CD4-positive, alpha-beta T cell treated with Interleukin-10 for 1 hour (primary cell): ENCODE measurements at regions not wholly inside any gene's neighbourhood (a gene's known extent, or its start where the extent isn't known, plus 50 kb on each side); places are given as distances from the start of the nearest gene placed in this dataset.

ENCODE experiments used
- DNase-seq: peaks from one replicate; pipeline ENCODE4 v3.0.0-alpha.2; 2020

DNA sequence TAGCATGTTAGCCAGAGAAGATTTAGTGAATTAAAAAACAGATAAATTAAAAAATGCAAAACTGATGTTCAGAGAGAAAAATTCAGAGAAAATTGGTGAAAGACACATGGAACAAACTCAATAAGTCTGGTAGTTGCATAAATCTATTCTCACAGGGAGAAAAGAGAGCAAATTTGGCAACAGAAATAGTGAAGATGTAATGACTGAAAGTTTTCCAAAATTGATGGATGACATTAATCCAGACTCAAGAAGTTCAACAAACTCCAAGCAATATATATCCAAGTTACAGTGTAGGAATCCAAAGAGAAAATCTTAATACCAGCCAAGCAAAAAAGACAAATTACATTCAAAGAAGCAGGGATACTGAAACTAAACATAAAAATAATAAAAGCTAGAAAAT is 302.7 kb upstream of the ARPP21 start:
- no peak for DNase-seq

DNA sequence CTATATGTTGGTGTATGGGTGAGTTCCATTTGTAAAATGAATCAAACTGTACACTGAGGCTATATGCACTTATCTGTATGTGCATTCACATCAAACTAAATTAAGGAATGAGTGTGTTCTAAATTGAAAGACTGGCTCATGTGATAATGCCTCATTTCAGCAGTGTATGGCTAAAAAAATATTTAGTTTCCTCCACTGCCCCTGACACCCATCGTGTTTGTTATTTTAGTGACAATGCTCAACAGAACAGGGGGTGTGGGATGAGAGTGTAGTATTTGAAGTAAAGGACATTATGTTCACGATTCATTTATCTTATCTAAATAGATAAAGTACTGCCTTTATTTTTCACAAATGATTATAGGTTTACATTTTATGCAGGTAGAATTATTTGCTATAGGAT is 301.1 kb upstream of the ARPP21 start:
- DNase-seq: no peak

DNA sequence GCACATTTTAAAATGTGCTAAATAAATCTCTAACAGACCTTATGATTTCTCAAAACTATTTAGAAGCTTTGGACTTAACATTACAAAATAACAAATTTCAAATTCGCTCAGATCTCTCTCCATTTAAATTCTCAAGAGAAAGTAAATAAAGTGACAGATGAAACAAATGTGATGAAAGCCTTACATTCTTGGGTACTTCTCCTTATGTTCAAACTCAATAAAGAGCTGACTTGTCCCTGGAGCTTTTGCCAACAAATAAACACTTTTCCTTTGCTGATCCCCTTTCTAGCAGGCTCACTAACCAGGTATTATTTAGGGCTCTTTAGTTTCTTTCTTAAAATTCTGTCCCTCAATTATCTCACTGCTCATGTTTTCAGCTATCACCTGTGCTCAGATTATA is 259.1 kb upstream of the ARPP21 start:
- no peak for DNase-seq

DNA sequence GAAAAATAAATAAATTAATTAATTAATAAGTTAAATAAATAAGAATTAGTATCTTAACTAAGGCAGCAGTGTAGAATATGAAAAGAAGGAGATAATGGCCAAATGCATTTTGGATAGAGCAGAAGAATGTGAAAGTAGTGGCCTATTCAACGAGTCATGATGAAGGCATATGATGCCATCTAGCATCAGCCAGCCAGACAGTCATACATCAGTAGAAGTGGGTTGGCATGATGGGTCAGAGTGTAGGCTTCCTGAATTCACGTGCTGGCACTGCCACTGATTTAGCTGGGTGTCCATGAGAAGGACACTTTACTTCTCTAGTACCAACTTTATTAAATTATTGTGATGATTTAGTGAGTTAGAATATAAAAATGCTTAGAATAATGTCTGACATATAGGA is 256.1 kb upstream of the ARPP21 start:
- DNase-seq: no peak

DNA sequence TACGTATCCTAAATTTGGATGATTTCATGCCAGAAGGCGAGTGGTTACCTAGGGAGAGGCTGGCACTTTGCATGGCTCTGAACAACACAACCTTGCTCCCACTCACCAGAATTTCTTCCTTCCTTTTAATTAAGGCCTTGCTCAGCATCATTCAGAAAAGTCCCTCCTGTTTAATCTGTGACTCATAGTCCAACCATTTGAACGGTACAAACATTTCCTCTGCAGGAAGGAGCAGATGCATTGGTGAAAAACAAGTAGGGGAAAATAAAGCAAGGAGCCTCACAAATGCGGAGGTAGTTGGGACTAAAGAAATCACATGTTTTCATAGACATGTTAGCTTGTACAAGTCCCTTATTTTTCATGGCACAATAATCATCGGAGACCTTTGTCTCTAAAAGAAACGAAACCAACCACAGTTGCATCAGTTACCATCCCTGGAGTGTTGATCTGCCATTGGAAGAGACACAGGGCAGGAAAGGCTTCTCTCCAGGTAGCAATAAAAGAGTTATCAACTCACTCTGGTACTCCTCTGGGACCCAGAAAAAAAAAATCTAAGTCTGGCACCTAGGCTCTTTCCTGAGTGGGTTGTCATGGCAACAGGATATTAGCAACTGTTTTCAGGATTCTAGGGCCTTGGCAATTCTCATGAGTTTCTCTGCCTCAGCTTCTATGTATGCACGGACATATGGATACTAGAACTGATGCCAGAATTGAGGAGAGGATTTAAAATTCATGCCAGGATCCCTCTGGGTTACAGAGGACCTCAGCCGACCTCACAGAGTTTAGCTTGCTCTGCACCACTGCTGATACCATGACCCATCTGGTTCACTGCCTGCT is 255.4 kb upstream of the ARPP21 start:
- DNase-seq: no peak

DNA sequence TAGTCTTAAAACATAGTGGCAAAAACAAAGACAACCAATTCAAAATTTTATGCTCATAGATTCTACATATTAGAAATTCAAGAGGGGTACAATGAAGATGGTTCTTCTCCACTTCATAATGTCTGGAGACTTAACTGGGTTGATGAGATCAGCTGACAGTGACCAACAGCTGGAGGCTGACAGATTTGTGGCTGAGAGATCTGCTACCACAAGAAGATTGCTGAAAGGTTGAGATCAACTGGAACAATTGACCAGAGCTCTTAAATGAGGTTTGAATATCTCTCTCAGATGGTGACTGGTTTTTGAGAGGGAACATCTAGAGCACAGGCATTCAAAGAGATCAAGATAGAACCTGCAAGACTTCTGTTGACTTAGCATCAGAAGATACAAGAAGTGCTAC is 254.1 kb upstream of the ARPP21 start:
- DNase-seq: no peak

DNA sequence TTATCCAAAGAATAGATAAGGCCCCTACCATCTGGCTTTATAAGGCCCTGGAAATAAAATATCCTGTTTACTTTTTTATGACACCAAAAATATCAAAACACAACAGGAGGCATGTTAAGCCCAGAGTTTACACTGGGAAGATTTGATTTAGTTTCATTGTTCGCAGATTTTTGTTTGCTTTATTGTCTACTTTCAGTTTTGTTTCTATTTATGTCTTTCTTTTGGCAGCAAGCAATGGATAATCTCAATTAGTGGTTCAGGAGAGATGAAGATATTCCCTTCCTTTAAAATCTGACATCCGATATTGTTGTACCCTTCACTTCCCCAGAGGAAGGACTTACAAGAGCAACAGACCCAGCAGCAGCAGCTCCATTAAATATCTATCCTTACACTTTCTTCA is 249.4 kb upstream of the ARPP21 start:
- DNase-seq: no peak

DNA sequence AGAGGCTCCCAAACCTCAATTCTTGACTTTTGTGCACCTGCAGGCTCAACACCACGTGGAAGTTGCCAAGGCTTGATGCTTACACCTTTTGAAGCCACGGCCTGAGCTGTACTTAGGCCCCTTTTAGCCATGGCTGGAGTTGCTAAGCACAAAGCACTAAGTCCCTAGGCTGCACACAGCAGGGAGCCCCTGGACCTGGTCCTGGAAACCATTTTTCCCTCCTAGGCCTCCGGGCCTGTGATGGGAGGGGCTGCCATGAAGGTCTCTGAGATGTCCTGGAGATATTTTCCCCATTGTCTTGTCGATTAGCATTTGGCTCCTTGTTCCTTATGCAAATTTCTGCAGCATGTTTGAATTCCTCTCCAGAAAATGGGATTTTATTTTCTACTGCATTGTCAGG is 247.1 kb upstream of the ARPP21 start:
- no peak for DNase-seq

DNA sequence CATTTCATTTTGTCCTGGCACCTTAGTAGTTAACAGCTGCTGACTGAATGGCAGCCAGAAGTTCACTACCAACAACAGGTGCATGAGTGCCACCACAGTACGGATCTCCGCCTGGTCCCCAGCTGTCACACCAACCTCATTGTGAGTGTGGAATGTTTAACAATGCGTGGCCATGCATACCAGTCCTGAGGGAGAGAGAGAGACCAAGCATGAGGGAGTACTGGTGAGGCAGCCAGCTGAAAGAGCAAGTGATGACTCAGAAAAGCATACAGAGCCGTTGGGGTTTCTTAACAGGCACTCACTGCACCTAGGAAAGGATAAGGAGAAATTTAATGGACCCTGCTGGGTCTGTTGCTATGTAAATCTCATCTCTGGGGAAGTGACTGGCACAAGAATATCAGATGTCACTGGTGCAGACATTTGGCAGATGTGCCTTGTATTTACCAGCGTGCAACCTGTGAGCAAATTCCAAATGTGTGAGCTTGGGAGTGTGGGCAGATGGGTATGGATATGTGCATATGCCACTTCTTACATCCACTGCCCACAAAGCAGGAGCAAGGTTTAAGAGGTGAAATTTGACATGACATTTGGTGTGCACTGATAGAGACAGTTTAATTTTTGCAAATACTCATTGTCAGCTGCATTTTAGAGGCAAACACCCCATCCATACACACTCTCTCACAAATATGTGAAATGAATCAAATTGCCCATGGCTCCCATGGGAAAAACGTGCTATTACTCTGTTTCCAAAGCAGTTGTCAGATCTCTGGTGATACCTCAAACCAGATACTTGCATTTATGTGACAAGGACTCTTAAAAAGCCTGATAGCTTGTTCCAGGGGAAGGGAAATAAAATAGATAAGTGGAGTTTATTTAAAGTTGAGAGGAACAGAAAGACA is 245.2 kb upstream of the ARPP21 start:
- DNase-seq: no peak

DNA sequence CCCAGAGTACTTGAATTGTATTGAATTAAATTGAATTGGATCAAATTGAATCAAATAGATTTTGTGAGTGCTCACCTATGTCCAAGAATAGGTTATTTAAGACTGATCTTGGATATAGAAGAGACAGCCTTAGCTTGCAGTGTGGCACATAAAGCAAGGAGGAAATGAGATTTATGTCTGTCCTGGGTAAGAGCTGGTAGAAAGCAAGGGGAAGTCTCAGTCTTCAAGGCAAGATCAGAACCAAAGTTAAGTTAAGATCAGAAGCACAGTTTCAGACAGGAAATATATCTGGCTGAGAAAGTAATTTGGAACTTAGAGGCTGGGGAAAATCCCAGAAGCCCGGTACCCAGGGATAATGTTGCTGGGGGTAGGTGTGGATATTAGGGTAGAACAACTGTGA is 244.4 kb upstream of the ARPP21 start:
- DNase-seq: no peak

DNA sequence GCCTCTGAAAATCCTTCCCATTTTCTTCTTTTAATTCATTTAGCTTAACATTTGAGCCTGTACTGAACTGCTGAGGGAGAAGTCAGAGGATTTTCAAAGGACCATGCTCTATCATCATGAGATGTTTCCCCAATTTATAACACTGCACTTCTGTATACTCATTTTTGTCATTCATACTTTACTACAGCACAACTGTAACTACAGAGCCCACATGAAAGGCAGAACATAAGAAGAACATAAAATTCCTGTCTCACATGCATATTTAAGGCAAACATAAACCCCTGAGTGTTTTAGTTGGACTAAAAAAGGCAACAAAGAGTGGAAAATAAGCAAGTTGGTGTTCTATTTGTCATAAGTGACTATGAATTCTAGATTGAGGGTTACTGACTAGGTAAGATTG is 237.7 kb upstream of the ARPP21 start:
- DNase-seq: no peak

DNA sequence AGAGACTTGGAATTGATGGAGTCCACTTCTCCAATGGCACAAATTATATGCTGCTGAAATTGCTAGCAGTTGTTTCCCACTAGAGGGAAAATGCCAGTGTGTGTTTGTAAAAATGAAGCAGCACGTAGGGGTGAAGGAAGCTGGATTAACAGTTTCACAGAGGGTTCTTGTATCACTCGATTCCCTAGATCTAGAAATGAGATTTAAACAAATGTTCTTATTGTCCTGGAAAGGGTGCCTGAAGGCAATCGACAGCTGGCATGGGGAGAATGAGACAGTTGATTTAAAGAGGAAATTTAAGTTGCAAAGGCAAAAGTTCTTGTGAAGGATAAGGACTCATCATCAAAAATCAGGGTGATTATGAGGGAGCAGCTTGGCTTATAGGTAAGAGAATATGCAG is 234.8 kb upstream of the ARPP21 start:
- no peak for DNase-seq

DNA sequence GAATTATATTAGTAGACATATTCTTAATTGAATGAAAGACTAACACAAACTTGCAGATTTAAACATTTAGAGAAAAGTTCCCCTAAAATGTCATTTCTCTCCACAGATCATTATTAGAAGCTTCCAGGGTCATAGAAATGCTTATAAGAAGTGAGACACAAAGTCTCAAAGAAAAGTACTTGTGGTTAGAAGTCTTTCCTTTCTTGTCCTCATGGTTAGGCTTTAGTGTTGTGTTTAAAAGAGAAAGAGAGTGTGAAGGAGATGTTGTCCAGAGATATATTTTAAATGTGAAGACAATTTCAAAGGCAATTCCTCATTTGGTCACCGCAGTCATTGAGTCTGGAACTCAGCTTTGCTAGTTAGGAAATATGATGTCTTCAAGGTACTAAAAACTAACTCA is 230.4 kb upstream of the ARPP21 start:
- no peak for DNase-seq

DNA sequence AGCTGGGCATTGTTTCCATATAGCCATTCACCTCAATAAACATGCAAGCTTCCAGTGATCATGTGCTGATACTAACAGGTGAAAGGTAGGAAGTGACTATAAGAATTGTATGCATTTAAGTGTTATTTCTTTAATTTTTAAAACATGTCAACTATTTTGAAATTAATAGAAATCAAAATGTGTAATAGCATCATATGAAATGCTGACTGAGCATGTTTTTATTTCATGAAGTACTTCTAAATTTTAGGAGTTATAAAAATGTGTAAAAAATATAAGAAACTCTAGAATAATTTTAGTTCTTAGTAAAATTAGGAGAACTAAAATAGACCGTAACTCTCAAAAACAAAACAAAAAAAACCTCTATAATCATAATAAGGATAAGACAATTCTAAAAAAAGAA is 229.3 kb upstream of the ARPP21 start:
- no peak for DNase-seq

DNA sequence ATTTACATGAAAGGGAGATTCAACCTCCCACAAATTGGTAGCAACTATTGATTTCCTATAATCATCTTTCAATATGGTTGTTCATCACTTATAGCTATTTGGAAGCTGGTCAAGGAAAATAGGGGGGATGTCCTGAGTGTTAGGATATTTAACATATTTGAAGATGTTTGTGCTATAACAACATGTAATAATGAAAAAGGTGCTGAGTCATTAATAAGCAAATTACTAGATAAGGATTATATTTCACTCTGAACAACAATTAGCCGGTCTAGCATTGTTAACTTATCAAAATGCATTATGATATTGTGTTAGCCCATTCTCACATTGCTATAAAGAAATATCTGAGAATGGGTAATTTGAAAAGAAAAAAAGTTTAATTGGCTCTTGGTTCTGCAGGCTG is 225.8 kb upstream of the ARPP21 start:
- DNase-seq: no peak

DNA sequence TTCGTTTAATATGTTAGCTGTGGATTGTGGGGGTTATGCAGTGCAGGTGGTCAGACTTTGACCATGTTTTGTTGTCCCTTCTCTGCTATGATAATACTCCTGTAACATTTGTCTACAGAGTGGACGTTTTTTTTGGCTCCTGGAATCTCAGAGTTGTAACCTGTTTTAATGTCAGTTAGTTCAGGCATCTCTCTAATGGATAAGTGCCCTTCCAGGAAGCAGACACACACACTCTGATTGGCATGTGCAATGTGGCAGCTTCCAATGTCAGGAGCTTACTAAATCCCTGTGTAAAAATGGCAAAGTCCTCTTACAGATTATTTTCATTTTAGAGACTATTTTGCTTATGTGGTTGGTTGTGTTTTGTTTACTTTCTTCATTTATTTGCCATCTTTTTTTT is 222.2 kb upstream of the ARPP21 start:
- DNase-seq: no peak

DNA sequence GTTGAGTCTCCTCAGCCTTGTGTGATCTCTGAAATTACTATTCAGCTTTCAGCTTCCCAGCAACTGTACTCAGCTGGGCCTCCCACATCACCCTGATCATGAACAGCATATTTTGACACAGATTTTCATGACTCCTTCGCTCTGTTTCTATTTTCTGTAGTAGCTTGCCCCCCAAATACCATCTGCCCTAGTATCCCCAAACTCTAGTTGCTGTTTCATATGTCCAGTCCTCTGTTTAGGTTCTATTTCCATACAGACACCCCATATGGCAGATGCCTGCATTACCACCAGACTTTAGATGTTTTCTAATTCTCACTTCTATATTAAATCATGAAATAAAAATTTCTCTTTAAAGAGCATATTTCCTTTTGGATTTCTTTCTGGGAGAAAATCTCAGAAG is 217.2 kb upstream of the ARPP21 start:
- no peak for DNase-seq

DNA sequence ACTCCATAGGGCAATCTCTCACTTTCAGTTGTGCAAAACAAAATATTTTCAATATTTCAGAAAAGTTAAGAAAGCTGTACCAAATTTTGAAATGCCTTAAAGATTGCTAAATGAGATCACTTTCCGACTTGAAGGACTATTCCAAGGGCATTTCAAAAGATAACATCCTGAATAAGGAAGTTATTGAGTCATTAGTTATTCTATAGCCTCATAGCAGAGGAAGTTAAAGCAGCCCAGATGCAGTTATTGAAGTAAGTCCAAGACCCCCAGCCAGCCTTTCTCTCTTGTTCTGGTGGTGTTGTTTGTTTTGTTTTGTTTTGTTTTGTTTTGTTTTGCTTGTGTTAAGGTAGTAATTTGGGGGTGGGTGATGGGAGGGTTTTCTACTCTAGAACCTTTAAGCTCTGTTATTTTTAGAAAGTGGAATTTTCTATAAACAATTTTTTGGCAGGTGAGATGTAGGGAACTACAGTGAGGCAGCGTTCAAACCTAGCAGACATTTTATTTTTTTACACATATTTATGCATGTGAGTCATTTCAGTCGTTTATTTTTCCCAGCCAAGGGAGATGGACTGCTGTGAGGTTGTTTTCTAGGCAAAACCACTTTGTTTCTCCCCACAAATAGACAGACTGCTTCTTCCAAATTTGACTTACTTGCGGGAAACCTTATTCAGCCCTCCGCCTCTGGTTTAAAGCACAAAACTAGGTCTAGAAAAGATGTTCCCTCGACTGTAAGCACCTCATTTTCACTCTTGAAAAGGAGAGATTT is 216.3 kb upstream of the ARPP21 start:
- DNase-seq: no peak

DNA sequence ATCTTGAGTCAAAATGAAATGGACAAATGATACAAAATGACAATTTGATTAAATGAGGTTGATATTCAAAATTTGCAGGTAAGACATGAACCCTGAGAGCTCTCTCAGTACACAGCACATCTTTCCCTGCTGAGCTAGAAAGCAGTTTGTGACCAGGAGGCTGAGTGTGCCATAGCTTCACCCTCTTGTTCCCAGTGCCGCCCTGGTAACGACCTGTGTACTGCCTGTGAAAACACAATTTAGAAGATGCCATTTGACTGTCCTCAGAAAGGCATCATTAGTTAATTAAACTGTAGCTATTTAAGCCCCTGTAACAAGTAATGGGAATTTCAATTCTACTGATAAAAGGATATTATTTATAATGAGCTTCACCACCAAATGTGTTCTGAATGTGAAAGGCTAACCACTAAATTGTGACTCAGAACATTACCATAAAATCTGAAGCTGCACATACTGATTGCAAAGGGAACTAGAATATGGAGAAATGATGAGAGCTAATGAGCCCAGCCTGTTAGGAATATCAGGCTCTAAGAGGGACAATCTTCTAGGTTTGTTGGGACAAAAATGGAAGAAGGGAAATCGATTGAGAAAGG is 212.9 kb upstream of the ARPP21 start:
- no peak for DNase-seq

DNA sequence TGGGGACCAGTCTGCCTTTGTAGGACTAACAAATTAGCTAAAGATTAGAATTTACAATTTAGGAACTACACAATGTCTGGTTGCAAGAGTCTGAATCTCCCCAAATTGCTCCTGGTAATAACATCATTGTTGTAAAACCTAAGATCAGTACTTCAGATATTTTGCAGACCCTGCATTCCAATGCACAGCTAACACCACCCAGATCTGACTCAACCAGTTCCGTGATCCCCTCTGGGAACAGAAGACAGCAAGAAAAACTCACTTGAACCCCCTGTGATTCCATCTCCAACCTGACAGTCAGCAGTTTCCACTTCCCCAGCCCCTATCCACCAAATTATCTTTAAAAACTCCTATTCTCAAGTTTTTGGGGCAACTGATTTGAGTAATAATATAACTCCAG is 201.9 kb upstream of the ARPP21 start:
- no peak for DNase-seq

DNA sequence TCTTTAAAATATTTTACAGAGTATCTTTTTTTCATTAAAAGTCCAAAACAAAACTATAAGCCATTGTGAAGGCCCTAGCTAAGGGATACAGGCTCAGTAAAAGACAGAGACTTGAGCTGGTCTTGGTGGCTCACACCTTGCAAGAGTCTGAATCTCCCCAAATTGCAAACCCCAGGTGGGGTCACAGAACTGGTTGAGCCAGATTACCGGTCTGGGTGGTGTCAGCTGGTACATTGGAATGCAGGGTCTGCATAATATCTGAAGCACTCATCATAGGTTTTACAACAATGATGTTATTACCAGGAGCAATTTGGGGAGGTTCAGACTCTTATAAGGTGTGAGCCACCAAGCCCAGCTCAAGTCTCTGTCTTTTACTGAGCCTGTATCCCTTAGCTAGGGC is 201.2 kb upstream of the ARPP21 start:
- no peak for DNase-seq

DNA sequence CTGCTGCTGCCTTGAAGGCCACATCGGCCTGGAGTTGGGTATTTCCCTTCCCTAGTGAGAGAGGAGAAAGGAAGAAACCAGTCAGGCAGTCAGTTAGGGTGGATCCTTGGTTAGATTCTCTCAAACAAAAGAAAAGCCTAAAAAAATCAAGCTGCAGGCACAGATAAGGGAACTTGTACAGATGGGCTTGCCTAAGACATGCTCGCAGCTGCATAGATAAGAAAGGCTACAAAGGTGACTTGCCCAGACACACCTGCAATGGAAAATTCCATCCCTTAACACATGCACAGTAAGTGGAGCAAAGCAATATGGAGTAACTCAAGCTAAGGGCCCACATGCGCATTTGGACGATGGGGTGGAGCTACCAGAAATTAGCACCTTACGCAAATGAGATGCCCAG is 199.7 kb upstream of the ARPP21 start:
- DNase-seq: no peak

DNA sequence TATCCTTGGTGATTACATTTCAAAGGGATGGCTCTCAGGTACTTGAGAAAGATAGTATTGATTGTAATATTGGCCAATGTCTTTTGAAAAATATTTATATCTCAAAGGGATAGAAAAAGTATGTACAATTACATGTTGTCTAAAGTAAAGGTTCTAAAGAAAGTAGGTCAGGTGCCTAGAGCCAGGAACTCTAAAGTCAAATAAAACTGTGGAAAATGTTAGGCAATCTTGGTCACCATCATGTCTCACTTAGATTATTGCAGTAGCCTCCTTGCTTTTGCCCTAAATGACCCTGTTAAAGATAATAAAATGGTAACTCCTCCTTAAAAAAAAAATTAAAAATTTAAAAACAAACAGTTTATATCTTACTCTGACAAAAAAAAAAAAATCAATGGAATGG is 198.5 kb upstream of the ARPP21 start:
- DNase-seq: no peak
